ENCODE measurements at regions not wholly inside any gene's neighbourhood (a gene's known extent, or its start where the extent isn't known, plus 50 kb on each side); places are given as distances from the start of the nearest gene placed in this dataset.

- TF ChIP-seq RAD21 (IDR thresholded peaks at IDR 0.05; ENCODE audit: low read depth) (no peak), MAX (IDR thresholded peaks at IDR 0.05) (no peak), EP300 (IDR thresholded peaks at IDR 0.05; ENCODE audit: borderline replicate concordance) (no peak), EGR1 (IDR thresholded peaks at IDR 0.05) (no peak), REST (IDR thresholded peaks at IDR 0.05; ENCODE audit: low read depth) (no peak), NFIC (IDR thresholded peaks at IDR 0.05) (no peak), FOXM1 (IDR thresholded peaks at IDR 0.05; ENCODE audit: borderline replicate concordance, low read depth) (no peak)
Measured at GRCh38 chr4:157897855-157898370, 274.9 kb downstream of the GASK1B start.

Data from Ishikawa (cell line).